Sigmoid colon (tissue), 4 donors: ENCODE measurements at regions not wholly inside any gene's neighbourhood (a gene's known extent, or its start where the extent isn't known, plus 50 kb on each side); places are given as distances from the start of the nearest gene placed in this dataset.

Experiments
- CTCF ChIP-seq, 4 experiments: fragments of 450-650 bp in 3 of 4; fragments of 200-600 bp in 1 of 4; IDR thresholded peaks; one replicate each; pipeline ENCODE4 v1.5.1; 2016 to 2019; ENCODE audit warnings: antibody characterized with exemption in 4 of 4, mild to moderate bottlenecking in 3 of 4, moderate library complexity in 2 of 4
- EP300 ChIP-seq, 4 donors: sonication (generic); formaldehyde crosslinking; IDR thresholded peaks; one replicate each; pipeline ENCODE4 v1.6.1; 2017; ENCODE audit warnings: antibody characterized with exemption in 4 of 4
- POLR2A ChIP-seq, 2 donors: fragments of 450-650 bp; IDR thresholded peaks; one replicate each; pipeline ENCODE4 v1.6.1; 2016; ENCODE audit warnings: antibody characterized with exemption in 2 of 2, mild to moderate bottlenecking in 2 of 2, moderate library complexity in 2 of 2

- TF ChIP-seq CTCF (IDR thresholded peaks at IDR 0.05) (no peak), POLR2A (IDR thresholded peaks at IDR 0.05) (no peak), EP300 (IDR thresholded peaks at IDR 0.05) (no peak)
Measured at GRCh38 chr1:56229186-56229585, 350.2 kb downstream of the PLPP3 start.
